RCC 7860 (cell line): ENCODE measurements at regions not wholly inside any gene's neighbourhood (a gene's known extent, or its start where the extent isn't known, plus 50 kb on each side); places are given as distances from the start of the nearest gene placed in this dataset.
A peak's percentile ranks its signal among the peaks of the same experiment; 100 is the strongest.

Experiments
- DNase-seq: peaks from one replicate; pipeline ENCODE4 v3.0.0-alpha.2; 2015; ENCODE audit warnings: low spot score
- FAIRE-seq: peaks from 2 replicates; lab custom pipeline; 2012; peaks lifted over from hg19 to GRCh38; lab: Jason Lieb, UNC

GRCh38 chr9:106722051-106722753 is 140.8 kb upstream of the ZNF462 start:
- FAIRE-seq (no peak), DNase-seq (no peak)

- DNase-seq (no peak), FAIRE-seq (no peak)
Measured at GRCh38 chr9:106723926-106724325, 139.0 kb upstream of the ZNF462 start.

GRCh38 chr9:106724566-106724965 is 138.4 kb upstream of the ZNF462 start:
- no peak for DNase-seq
- FAIRE-seq, result no peak

- DNase-seq (no peak), FAIRE-seq (no peak)
Measured at GRCh38 chr9:106726070-106726815, 136.7 kb upstream of the ZNF462 start.

- FAIRE-seq (no peak), DNase-seq (no peak)
Measured at GRCh38 chr9:106727969-106728368, 135.0 kb upstream of the ZNF462 start.

GRCh38 chr9:106728860-106729259 is 134.1 kb upstream of the ZNF462 start:
- DNase-seq (no peak), FAIRE-seq (no peak)

GRCh38 chr9:106731910-106732309 is 131.1 kb upstream of the ZNF462 start:
- FAIRE-seq (no peak), DNase-seq (no peak)

- DNase-seq (no peak), FAIRE-seq (no peak)
Measured at GRCh38 chr9:106733828-106734380, 129.1 kb upstream of the ZNF462 start.

- FAIRE-seq, result no peak
- no peak for DNase-seq
Measured at GRCh38 chr9:106737516-106737915, 125.5 kb upstream of the ZNF462 start.

- FAIRE-seq (no peak), DNase-seq (no peak)
Measured at GRCh38 chr9:106738109-106738508, 124.9 kb upstream of the ZNF462 start.

GRCh38 chr9:106745457-106745856 is 117.5 kb upstream of the ZNF462 start:
- FAIRE-seq, result no peak
- no peak for DNase-seq

- no peak for FAIRE-seq
- DNase-seq, result no peak
Measured at GRCh38 chr9:106745876-106746275, 117.1 kb upstream of the ZNF462 start.

GRCh38 chr9:106751681-106752080 is 111.3 kb upstream of the ZNF462 start:
- no peak for DNase-seq
- FAIRE-seq, result no peak

GRCh38 chr9:106752581-106752980 is 110.4 kb upstream of the ZNF462 start:
- DNase-seq (peak; percentile 90), FAIRE-seq (peak; percentile 63)

- FAIRE-seq (peak; percentile 77), DNase-seq (peak; percentile 75)
Measured at GRCh38 chr9:106753155-106753671, 109.8 kb upstream of the ZNF462 start.

- DNase-seq, result no peak
- no peak for FAIRE-seq
Measured at GRCh38 chr9:106755736-106756135, 107.2 kb upstream of the ZNF462 start.

- FAIRE-seq (no peak), DNase-seq (no peak)
Measured at GRCh38 chr9:106757514-106757913, 105.5 kb upstream of the ZNF462 start.

- DNase-seq, result no peak
- FAIRE-seq, result no peak
Measured at GRCh38 chr9:106758911-106759310, 104.1 kb upstream of the ZNF462 start.

GRCh38 chr9:106761493-106761892 is 101.5 kb upstream of the ZNF462 start:
- DNase-seq, result no peak
- FAIRE-seq, result no peak

GRCh38 chr9:106766616-106767015 is 96.3 kb upstream of the ZNF462 start:
- DNase-seq, result no peak
- FAIRE-seq, result no peak

- DNase-seq (no peak), FAIRE-seq (no peak)
Measured at GRCh38 chr9:106769331-106769730, 93.6 kb upstream of the ZNF462 start.

- no peak for FAIRE-seq
- no peak for DNase-seq
Measured at GRCh38 chr9:106771608-106772007, 91.4 kb upstream of the ZNF462 start.
